ENCODE measurements at regions not wholly inside any gene's neighbourhood (a gene's known extent, or its start where the extent isn't known, plus 50 kb on each side); places are given as distances from the start of the nearest gene placed in this dataset.

DNA sequence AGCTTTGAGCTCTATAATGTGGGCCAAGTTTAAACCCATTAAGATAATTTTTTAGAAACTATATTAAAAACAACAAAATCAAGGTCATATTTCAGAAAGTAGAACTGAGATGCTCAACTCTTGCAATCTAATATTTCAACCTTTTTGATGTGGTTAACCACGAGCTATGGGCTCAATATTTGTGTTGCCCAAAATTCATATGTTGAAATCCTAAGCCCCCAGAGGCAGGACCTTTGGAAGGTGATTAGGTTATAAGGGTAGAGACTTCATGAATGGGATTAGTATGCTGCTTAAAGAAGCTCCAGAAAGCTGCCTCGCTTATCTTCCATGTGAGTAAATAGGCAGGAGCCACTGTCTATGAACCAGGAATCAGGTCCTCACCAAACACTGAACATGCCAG lies 284.4 kb downstream of the CRPPA start:
- H3K4me3 ChIP-seq (ENCODE audit: low read length): no peak overlapping the region
- no peaks in the 10 kb centered on the region for H3K36me3 ChIP-seq (replicated peaks; ENCODE audit: insufficient read depth, low read length)
- H3K4me2 ChIP-seq (ENCODE audit: low read depth, low read length): no peak overlapping the region
- no peaks in the 10 kb centered on the region for H3K27me3 ChIP-seq (replicated peaks; ENCODE audit: insufficient read depth, low read length)
- no peaks in the 10 kb centered on the region for H3K4me1 ChIP-seq (ENCODE audit: low read length)
- H3K9me3 ChIP-seq (replicated peaks; ENCODE audit: insufficient read depth, low read length): no peaks in the 10 kb centered on the region
- peak; percentile 10 for DNase-seq
- H3K9ac ChIP-seq (ENCODE audit: low read length): no peak overlapping the region
- H3F3A ChIP-seq (ENCODE audit: insufficient read depth, low read length): no peaks in the 10 kb centered on the region
- no peak for TF ChIP-seq CTCF (IDR thresholded peaks at IDR 0.05; ENCODE audit: low read length)
- no peak for TF ChIP-seq EZH2phosphoT487 (IDR thresholded peaks at IDR 0.05; ENCODE audit: low read length)
- TF ChIP-seq EZH2 (optimal IDR thresholded peaks at IDR 0.05; ENCODE audit: low read depth, low read length): no peak
- no peak overlapping the region for H2AFZ ChIP-seq (ENCODE audit: low read length)
- no peaks in the 10 kb centered on the region for H3K9me2 ChIP-seq (replicated peaks; ENCODE audit: insufficient read depth, low read length)
- no peaks in the 10 kb centered on the region for H4K20me1 ChIP-seq (ENCODE audit: insufficient read depth, low read length)
- no peaks in the 10 kb centered on the region for H3K79me2 ChIP-seq (ENCODE audit: low read length)
- H3K27ac ChIP-seq (ENCODE audit: low read length): no peak overlapping the region

GRCh38 chr7:16135658-16136057 lies 285.7 kb downstream of the CRPPA start:
- H3K27ac ChIP-seq (ENCODE audit: low read length): no peak overlapping the region
- H4K20me1 ChIP-seq (ENCODE audit: insufficient read depth, low read length): no peaks in the 10 kb centered on the region
- H3K27me3 ChIP-seq (replicated peaks; ENCODE audit: insufficient read depth, low read length): no peaks in the 10 kb centered on the region
- no peak overlapping the region for H2AFZ ChIP-seq (ENCODE audit: low read length)
- no peaks in the 10 kb centered on the region for H3K9me3 ChIP-seq (replicated peaks; ENCODE audit: insufficient read depth, low read length)
- H3K79me2 ChIP-seq (ENCODE audit: low read length): no peaks in the 10 kb centered on the region
- no peaks in the 10 kb centered on the region for H3K9me2 ChIP-seq (replicated peaks; ENCODE audit: insufficient read depth, low read length)
- H3K36me3 ChIP-seq (replicated peaks; ENCODE audit: insufficient read depth, low read length): no peaks in the 10 kb centered on the region
- H3K4me3 ChIP-seq (ENCODE audit: low read length): no peak overlapping the region
- DNase-seq: no peak
- TF ChIP-seq CTCF (IDR thresholded peaks at IDR 0.05; ENCODE audit: low read length) (no peak), EZH2phosphoT487 (IDR thresholded peaks at IDR 0.05; ENCODE audit: low read length) (no peak), EZH2 (optimal IDR thresholded peaks at IDR 0.05; ENCODE audit: low read depth, low read length) (no peak)
- no peaks in the 10 kb centered on the region for H3K4me1 ChIP-seq (ENCODE audit: low read length)
- no peak overlapping the region for H3K9ac ChIP-seq (ENCODE audit: low read length)
- no peaks in the 10 kb centered on the region for H3F3A ChIP-seq (ENCODE audit: insufficient read depth, low read length)
- H3K4me2 ChIP-seq (ENCODE audit: low read depth, low read length): no peak overlapping the region

- H3F3A ChIP-seq (ENCODE audit: insufficient read depth, low read length): no peaks in the 10 kb centered on the region
- no peak overlapping the region for H3K4me2 ChIP-seq (ENCODE audit: low read depth, low read length)
- DNase-seq: no peak
- H3K27ac ChIP-seq (ENCODE audit: low read length): no peak overlapping the region
- H3K27me3 ChIP-seq (replicated peaks; ENCODE audit: insufficient read depth, low read length): no peaks in the 10 kb centered on the region
- no peaks in the 10 kb centered on the region for H3K36me3 ChIP-seq (replicated peaks; ENCODE audit: insufficient read depth, low read length)
- no peaks in the 10 kb centered on the region for H4K20me1 ChIP-seq (ENCODE audit: insufficient read depth, low read length)
- no peaks in the 10 kb centered on the region for H3K9me2 ChIP-seq (replicated peaks; ENCODE audit: insufficient read depth, low read length)
- H3K4me1 ChIP-seq (ENCODE audit: low read length): no peaks in the 10 kb centered on the region
- H2AFZ ChIP-seq (ENCODE audit: low read length): no peak overlapping the region
- no peak overlapping the region for H3K4me3 ChIP-seq (ENCODE audit: low read length)
- H3K79me2 ChIP-seq (ENCODE audit: low read length): no peaks in the 10 kb centered on the region
- H3K9me3 ChIP-seq (replicated peaks; ENCODE audit: insufficient read depth, low read length): no peaks in the 10 kb centered on the region
- H3K9ac ChIP-seq (ENCODE audit: low read length): no peak overlapping the region
- TF ChIP-seq EZH2 (optimal IDR thresholded peaks at IDR 0.05; ENCODE audit: low read depth, low read length): no peak
- no peak for TF ChIP-seq EZH2phosphoT487 (IDR thresholded peaks at IDR 0.05; ENCODE audit: low read length)
- TF ChIP-seq CTCF (IDR thresholded peaks at IDR 0.05; ENCODE audit: low read length): no peak
Observed at GRCh38 chr7:16130111-16131110, 290.9 kb downstream of the CRPPA start.

Data from MM.1S (cell line).